CMK (cell line): ENCODE measurements at regions not wholly inside any gene's neighbourhood (a gene's known extent, or its start where the extent isn't known, plus 50 kb on each side); places are given as distances from the start of the nearest gene placed in this dataset.
"Not testable (repeated sequence)": the region's sequence is repeated elsewhere in the genome, so short reads cannot be mapped to it uniquely, and the experiment has no call there.

Source experiments
- DNase-seq: peaks from one replicate; pipeline ENCODE4 v3.0.0-alpha.2; 2010; ENCODE audit warnings: low read depth

DNA sequence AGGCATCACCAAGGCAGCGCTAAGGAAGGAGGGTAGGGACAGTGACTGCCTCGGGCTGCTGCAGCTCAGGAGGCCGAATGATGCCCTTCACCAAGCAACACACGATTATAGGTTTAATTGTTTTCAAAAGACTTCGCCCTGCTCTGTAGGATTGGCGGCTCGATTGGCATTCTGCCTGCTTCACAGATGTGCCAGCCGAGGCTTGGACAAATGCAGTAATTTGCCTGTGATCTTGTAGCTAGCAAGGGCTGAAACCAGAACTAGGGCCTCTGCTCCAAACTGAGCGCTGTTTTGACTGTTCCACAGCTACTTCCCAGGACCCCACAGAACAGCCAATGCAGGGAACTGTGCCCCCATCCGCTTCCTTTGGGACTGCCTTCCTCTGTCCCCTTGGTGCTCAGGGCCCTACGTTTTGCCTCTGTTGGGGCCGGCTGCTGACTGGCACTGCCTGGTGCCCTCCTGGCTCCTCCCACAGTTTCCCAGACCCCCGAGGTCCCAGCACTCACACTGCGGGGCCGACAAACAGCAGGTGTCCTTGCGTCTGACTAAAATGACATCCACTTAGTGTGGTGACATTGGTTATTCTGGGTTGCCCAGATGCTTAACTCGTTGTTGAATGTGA, 62.6 kb upstream of the EN2 start:
- no peak for DNase-seq

DNA sequence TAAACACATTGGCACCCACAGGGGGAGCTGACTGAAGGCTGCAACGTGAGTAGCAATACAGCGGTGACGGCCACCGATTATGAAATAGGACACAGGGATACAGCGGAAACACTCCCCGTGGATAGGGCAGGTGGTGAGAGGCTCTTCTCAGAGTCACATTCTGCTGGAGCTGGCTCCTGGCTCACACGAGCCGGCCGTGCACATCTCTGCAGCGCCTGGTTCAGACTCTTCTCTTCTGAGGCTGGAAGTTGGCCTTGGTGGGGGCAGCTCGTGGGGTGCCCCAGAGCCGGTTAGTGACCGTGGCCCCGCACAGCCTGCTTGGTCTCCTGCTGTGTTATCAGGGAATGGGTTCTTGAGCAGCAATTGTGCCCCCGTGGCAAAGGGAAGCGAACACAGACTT, 61.3 kb upstream of the EN2 start:
- DNase-seq, result no peak

DNA sequence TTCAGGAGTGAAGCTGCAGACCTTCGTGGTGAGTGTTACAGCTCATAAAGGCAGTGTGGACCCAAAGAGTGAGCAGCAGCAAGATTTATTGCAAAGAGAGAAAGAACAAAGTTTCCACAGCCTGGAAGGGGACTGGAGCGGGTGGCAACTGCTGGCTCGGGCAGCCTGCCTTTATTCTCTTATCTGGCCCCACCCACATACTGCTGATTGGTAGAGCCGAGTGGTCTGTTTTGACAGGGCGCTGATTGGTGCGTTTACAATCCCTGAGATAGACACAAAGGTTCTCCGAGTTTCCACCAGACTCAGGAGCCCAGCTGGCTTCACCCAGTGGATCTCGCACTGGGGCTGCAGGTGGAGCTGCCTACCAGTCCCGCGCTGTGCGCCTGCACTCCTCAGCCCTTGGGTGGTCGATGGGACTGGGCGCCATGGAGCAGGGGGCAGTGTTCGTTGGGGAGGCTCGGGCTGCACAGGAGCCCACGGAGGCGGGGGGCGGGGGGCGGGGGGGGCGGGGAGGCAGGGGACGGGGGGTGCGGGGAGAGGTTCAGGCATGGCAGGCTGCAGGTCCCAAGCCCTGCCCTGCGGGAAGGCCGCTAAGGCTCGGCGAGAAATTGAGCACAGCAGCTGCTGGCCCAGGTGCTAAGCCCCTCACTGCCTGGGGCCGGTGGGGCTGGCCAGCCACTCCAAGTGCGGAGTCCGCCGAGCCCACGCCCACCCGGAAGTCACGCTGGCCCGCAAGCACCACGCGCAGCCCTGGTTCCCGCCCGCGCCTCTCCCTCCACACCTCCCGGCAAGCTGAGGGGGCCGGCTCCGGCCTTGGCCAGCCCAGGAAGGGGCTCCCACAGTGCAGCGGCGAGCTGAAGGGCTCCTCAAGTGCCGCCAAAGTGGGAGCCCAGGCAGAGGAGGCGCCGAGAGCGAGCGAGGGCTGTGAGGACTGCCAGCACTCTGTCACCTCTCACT, 59.9 kb upstream of the EN2 start:
- DNase-seq, result not testable (repeated sequence)

DNA sequence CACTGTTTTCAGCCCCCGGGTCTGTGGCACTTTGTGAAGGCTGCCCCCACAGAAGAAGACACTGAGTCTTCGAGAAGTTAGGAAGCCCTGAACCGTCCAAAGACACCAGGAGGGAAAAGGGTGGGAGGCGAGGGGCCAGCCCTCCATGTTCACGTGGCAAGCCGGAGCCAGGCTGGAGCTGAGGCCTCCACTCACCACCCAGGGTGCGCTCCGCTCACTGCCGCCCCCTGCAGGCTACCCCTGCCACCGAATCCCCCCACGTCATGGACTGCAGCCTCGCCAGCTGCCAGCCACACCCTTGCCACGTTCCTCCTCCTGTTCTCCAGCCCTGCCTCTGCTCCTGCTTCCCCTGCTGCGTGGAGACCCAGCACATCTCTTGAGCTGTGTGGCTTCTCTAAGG, 59.0 kb upstream of the EN2 start:
- peak; percentile 12 for DNase-seq

DNA sequence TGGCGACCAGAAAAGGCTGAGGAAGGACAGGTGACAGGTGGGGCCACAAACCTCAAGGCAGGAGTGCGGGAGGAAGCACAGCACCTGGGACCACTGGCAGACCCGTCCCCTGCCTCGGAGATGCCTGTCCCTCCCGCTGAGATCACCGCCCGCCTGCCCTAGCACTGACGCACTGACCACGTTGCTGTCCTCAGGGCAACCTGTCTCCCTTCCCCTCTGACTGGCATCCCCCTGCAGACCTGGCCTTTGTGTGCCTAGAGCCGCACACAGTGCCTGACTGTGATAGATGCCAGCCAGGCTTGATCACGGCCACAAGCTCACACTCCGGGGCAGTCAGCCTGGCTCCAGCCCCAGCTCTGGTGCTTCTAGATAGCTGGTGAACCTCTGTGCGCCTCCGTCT, 58.4 kb upstream of the EN2 start:
- no peak for DNase-seq

DNA sequence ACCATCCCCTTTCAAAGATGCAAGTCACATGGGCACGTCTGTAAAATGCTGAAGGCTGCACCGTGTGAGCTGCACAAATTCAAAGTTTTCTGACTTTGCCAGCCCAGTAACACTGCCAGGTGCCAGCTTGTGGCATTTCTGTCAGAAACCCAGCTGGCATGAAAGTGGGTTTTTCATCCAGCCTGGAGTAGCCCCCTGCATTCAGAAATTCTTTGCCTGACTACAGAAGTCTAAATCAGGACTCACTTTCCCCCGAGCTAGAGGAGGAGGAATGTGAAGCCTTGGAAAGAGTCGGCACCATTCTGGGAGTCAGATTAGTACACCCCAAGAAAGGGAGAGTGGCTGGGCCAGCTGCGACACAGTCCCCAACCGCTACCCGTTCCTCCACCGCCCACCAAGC, 56.7 kb upstream of the EN2 start:
- DNase-seq, result no peak

DNA sequence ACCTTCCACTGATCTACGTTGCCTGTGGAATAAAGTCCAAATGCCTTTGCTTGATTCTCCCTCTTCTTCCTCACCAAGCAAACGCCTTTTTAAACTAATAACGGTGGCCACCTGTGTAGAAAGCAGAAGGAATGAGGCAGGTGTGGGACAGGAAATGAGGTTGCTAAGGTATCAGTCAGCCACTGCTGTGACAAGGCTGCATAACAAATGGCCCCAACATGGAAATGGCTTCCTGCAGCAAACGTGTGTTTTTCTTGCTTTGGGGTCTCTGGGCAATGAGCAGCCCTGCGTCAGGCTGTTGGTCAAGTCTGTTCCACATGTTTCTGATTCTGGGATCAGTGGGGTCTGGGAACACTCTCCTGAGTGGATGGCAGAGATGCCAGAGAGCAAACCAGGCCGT, 56.0 kb upstream of the EN2 start:
- no peak for DNase-seq

DNA sequence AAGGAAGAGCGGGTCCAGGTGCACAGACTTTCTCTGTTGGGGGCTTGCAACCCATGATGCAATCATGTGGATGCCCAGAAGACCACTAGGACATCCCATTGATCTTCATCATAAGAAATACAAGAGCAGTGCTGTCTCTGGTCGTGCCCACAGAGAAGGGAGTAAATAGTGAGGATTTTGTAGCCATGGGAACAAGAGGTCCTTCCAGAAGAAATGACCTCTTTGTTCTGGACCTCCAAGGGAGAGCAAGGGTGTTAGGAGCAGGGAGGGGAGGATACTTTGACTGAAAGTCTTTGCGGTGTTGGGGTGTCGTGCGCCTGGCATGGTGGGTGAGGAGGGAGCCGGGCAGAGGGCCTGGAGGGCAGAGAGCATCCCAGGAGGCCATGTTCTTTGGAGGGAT, 55.0 kb upstream of the EN2 start:
- no peak for DNase-seq

DNA sequence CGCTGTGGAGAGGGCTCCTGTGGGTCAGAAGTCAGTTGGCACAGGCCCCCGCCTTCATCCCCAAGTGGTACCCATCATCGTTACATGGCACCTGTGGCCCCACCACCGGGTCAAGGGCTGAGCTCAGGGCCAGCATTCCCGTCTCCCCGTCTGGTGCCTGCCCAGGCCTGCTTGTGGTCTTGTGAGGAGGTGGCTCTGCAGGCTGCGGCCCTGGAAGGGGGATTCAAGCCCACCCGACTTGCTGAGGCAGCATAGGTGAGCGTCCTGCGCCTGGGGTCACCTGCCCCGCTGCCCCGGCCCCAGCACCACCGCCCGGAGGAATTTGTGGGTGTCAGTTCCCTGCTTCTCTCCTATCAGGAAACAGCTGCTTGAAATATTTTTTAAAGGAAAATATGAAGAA, 53.0 kb upstream of the EN2 start:
- no peak for DNase-seq

DNA sequence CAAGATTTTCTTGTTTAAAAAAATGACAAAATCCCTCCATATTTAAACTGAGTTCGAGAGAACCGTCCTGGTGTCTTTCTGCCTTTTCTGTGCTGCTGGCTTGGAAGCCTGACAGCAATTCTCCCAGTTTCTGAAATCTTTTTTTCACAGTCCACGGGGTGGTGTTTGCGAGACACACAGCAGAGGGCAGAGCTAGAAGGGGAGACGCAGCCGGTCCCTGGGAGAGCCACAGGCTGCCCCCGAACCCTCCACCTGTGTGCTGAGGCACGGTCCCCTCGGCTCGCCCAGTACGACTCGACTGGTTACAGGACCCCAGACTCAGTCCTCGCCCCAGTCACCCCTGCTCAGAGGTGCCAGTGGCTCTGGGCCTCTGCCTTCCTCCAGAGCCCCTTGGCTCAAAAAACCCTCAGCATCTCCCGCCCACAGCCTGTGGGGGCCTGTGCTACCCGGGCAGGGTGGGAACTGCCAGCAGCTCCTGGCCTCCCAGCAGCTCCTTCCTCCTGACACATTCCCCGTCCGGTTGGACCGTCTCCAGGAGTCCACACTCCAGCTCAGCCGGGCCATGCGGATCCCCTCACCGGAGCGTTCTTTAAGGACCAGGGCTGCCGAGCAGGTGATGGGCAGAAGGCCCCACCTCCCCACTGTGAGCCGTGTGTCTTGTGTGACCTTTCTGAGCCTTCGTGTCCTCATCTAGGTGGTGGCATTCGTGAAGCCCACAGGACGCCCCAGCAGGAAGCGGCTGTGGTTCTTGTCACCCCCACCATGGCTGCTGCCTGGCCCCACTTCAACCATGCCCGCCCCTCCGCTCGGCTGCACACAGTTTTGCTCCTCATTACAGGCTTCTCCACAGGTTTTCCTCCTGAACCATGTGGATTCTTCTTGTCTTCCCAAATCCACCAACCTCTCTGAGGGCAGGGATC, 52.3 kb upstream of the EN2 start:
- no peak for DNase-seq

DNA sequence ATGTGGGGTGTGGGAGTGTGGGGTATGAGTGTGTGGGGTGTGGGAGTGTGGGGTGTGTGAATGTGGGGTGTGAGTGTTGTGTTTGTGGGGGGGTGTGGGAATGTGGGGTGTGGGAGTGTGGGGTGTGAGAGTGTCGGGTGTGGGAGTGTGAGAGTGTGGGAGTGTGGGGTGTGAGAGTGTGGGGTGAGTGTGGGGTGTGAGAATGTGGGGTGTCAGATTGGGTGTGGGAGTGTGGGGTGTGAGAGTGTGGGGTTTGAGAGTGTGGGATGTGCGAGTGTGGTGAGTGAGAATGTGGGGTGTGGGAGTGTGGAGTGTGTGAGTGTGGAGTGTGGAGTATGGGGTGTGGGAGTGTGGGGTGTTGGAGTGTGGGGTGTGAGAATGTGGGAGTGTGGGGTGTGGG, 50.1 kb upstream of the EN2 start:
- no peak for DNase-seq
